Fibroblast of peridontal ligament (primary cell): ENCODE measurements at regions not wholly inside any gene's neighbourhood (a gene's known extent, or its start where the extent isn't known, plus 50 kb on each side); places are given as distances from the start of the nearest gene placed in this dataset.

Experiments
- DNase-seq: peaks from one replicate; pipeline ENCODE4 v3.0.0-alpha.2; 2010; ENCODE audit errors: extremely low read depth

- DNase-seq: peak; percentile 10
Measured at GRCh38 chr7:50962962-50963374, 180.3 kb upstream of the GRB10 start.

GRCh38 chr7:50962281-50962883 is 179.7 kb upstream of the GRB10 start:
- no peak for DNase-seq

GRCh38 chr7:50960621-50961310 is 178.1 kb upstream of the GRB10 start:
- DNase-seq: no peak

GRCh38 chr7:50959991-50960390 is 177.3 kb upstream of the GRB10 start:
- no peak for DNase-seq

- no peak for DNase-seq
Measured at GRCh38 chr7:50959560-50959959, 176.9 kb upstream of the GRB10 start.

- no peak for DNase-seq
Measured at GRCh38 chr7:50957855-50958254, 175.2 kb upstream of the GRB10 start.

- DNase-seq: no peak
Measured at GRCh38 chr7:50957431-50957830, 174.7 kb upstream of the GRB10 start.

- no peak for DNase-seq
Measured at GRCh38 chr7:50956522-50957155, 173.9 kb upstream of the GRB10 start.

- no peak for DNase-seq
Measured at GRCh38 chr7:50954716-50955115, 172.0 kb upstream of the GRB10 start.

- no peak for DNase-seq
Measured at GRCh38 chr7:50954245-50954644, 171.5 kb upstream of the GRB10 start.

GRCh38 chr7:50953820-50954219 is 171.1 kb upstream of the GRB10 start:
- no peak for DNase-seq

GRCh38 chr7:50953303-50953702 is 170.6 kb upstream of the GRB10 start:
- no peak for DNase-seq

- DNase-seq: no peak
Measured at GRCh38 chr7:50952544-50952943, 169.8 kb upstream of the GRB10 start.

GRCh38 chr7:50952120-50952519 is 169.4 kb upstream of the GRB10 start:
- no peak for DNase-seq

GRCh38 chr7:50943482-50943881 is 160.8 kb upstream of the GRB10 start:
- no peak for DNase-seq

GRCh38 chr7:50941525-50941924 is 158.8 kb upstream of the GRB10 start:
- DNase-seq: no peak

- peak; percentile 1 for DNase-seq
Measured at GRCh38 chr7:50940621-50941020, 157.9 kb upstream of the GRB10 start.

- DNase-seq: peak; percentile 5
Measured at GRCh38 chr7:50939021-50939420, 156.3 kb upstream of the GRB10 start.

GRCh38 chr7:50937727-50938126 is 155.0 kb upstream of the GRB10 start:
- DNase-seq: no peak

GRCh38 chr7:50926049-50926448 is 143.4 kb upstream of the GRB10 start:
- DNase-seq: no peak

GRCh38 chr7:50923476-50923875 is 140.8 kb upstream of the GRB10 start:
- DNase-seq: no peak

- DNase-seq: no peak
Measured at GRCh38 chr7:50921114-50921813, 138.6 kb upstream of the GRB10 start.
